CD1c-positive myeloid dendritic cell (primary cell): ENCODE measurements at regions not wholly inside any gene's neighbourhood (a gene's known extent, or its start where the extent isn't known, plus 50 kb on each side); places are given as distances from the start of the nearest gene placed in this dataset.

Experiments used
- DNase-seq: peaks from one replicate; pipeline ENCODE4 v3.0.0-alpha.2; 2016; ENCODE audit errors: extremely low spot score

- no peak for DNase-seq
These were observed 386.6 kb upstream of the CPEB2 start for GRCh38 chr4:14615671-14616070.

DNA sequence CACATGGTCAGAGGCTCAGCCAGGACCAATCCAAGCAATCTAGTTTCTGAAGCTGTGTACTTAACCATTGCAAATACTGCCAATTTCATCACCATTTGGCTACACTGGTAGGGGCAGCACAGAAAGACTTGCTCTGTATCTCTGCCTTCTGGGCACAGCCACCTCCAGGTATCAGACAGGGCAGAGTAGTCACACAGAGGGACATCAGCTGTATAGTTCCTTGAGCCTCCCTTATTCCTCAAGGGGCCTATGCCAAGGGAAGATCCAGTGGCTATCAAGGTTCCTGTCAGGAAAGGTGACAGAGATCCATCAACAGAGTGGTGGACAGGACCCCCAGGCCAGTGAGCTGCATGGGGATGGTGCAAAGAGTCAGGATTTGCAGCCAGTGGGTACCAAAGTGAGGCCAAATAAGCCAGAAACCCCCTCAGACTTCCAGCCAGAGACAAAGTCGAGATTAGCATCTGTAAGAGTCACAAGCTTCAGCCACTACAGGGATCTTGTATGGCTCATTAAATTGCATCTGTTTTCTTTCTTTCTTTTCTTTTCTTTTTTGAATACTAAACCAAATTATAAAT, 381.6 kb upstream of the CPEB2 start:
- no peak for DNase-seq

DNA sequence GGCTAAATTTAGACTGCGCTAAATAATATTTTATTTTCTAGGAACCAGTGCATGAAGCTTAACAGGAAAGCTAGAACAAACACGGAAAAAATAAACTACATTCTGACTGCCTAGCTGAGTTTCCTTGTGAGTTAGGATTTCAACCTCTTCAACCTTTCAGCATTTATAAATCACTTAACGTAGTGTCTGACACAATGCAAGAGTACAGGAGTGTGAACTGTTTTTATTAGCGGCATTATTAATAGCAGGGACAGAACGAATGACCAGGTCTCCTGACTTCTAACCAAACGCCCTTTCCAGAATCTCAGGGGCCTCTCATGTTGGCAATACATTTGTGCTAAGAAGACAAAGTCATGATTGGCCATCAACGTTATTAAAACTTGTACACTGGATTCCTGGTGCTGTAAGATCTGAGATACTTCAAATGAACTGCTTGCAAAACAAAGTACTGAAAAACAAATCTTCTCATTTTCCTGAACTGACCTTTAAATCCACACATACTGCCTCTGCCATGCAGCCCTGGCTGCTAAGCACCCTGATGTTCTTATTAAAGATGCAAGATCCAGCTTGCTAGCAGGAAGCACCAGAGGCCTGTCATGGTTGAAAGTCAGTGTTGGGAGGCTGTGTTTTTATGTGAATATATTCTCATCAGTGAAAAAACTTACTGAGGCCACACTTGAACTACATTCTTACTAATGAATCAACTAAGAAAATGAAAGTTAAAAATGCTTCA, 380.4 kb upstream of the CPEB2 start:
- DNase-seq = no peak

- DNase-seq = no peak
These were observed 375.2 kb upstream of the CPEB2 start for GRCh38 chr4:14627038-14627437.

DNA sequence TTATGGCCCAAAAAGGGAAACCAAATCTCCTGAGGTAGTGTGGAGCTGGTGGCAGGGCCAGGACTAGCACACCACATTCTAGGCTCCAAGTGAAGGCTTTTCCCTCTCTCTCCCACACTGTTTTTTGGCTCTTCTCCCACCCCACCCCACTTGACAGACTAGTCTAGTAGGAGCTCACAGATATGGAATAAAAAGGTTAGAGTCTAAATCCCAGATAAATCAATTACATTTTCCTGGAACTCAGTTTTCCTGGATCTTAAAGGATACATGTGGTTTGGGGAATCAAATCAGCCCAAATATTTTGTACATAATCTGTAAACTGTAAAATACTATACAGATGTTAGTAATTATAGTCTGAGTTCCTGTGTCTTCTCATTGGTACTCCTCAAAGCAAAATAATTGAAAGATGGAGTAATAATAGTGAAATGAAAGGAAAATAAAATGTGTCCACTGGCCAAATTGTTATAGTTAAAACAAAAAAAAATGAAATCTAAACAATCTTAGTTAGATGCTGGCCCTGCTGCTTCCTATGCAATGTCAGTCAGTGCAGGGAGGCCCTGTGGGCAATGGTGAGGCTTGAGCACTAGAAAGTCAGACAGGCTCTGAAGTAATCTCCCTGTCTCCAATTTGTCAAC, 370.4 kb upstream of the CPEB2 start:
- no peak for DNase-seq

DNA sequence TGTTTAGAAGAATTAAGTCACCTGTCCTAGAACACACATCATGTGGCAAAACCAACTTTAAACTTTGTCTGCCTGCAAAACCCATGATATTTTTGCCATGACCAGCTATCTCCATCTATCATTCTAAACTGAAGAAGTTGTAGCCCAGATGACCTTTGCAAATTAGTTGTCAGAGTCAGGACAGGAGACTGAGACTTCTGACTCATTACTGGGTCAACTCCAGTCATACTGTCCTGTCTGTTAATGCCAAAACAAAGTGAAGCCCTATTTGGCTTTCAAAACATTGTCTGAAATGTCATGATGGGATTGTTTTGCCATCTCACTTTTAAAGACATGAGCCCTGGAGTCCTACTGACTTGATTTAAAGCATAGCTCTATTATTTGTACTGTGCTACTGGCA, 365.7 kb upstream of the CPEB2 start:
- no peak for DNase-seq

- no peak for DNase-seq
These were observed 361.8 kb upstream of the CPEB2 start for GRCh38 chr4:14640476-14640875.

GRCh38 chr4:14641871-14642270, 360.4 kb upstream of the CPEB2 start:
- no peak for DNase-seq

- no peak for DNase-seq
These were observed 357.6 kb upstream of the CPEB2 start for GRCh38 chr4:14644580-14645282.

DNA sequence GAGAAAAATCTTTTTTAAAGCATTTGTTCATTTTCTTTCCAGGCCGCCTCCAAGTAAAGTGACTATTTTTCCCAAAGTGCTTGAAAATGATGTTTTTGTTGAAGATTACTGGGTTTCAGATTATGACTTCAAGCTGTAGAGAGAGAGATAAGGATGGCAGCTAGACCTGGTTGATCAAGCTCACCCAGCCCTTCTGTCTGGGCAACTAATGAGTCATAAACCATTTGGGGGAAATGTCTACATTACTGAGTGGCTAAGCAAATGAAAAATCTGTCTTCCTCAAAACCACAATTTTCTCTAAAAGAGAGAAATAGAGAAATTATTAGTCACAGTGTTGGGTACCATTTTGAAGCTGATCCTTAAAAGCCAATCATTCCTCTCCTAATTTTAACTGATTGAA, 355.4 kb upstream of the CPEB2 start:
- DNase-seq = no peak

DNA sequence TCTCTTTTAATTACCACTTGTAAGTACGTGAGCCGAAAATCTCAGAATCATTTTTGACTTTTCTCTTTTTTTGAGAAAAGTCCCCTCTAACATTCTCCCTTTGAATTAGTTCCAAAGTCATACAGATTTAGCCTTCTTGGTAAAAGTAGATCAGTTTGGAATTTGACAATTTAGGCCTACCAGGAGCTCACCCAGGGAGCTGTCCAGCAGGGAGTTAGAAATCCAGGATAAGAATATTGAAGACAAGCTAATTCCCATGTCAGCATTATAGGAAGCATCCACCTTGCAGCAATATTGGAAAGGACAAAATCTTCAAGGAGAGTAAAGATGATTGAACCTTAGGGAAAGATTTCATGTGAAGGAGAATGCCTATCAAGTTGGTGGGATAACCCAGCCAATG, 352.2 kb upstream of the CPEB2 start:
- no peak for DNase-seq

DNA sequence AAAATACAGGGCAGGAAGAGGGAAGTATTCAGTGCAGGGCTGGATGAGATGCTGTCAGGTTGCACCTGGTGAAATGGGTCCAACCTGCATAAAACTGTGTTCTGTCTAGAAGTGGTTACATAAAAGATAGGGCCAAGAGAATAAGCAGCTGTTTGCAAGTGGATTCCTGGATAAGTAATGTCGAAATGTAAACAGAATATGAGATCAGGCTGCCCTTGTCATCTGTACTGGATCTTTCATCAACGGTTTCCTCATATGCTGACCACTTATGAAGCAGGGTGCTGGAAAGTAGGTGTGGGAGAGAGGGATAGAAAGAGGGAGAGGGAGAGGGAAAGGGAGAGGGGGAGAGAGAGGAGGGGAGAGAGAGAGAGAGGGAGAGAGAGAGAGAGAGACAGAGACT, 349.8 kb upstream of the CPEB2 start:
- DNase-seq = no peak

- no peak for DNase-seq
These were observed 348.9 kb upstream of the CPEB2 start for GRCh38 chr4:14653338-14653737.

DNA sequence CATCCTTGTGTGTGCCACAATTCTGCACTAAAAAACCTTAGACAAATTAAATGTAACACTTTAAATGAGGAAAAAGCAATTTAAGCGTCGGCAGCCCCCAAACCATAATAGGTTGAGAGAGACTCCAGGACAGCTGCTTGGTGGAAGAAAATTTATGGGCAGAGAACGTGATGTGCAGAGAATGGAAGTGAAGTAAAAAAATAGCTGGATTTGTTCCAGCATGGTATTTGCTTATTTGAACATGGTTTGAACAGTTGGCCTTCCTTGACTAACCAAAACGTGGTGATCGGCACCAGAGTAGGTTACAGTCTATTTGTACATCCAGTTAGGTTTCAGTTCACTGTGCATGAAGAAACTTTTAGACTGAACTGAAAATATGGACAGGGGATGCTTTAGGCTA, 343.0 kb upstream of the CPEB2 start:
- DNase-seq = no peak

DNA sequence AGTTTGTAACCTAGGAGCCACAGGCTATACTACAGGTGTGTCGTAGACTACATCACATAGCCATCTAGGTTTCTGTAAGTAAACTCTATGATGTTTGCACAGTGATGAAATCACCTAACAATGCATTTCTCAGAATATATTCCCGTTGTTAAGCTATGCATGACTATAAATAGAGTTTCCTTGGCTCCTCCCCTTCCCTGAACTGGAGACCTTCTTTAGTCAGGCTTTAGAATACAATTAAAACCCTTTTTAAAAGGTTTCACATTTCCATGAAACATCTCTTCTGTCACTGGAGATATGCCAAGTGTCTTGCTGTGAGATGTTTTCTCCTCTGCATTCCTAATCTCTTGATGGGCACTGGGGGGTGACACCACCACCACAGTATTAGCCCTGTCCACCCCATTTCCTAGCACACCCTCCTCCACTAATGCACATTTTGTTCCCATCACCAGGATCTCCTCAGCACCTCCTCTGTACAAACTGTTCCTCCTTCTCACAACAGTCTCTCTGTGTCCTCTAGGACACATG, 334.6 kb upstream of the CPEB2 start:
- DNase-seq = no peak

DNA sequence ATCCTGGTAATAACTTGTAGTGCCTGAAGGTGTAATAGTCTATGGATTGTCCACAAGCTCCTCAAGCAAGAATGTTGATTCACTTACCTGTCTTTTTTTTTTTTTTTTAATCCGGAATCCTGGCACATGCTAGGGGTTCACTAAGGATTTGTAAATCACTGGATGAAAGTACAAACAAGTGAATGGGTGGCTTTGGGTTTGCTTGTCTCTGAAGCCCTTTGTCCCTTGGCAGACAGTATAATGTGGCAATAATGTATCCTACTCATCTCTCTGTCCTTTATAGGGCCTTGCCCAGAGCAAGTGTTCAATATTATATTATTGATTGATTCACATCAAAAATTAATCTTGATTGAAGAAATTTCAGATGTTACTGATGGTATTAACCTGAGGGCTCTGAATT, 334.0 kb upstream of the CPEB2 start:
- no peak for DNase-seq

- DNase-seq = no peak
These were observed 332.9 kb upstream of the CPEB2 start for GRCh38 chr4:14669371-14669770.

DNA sequence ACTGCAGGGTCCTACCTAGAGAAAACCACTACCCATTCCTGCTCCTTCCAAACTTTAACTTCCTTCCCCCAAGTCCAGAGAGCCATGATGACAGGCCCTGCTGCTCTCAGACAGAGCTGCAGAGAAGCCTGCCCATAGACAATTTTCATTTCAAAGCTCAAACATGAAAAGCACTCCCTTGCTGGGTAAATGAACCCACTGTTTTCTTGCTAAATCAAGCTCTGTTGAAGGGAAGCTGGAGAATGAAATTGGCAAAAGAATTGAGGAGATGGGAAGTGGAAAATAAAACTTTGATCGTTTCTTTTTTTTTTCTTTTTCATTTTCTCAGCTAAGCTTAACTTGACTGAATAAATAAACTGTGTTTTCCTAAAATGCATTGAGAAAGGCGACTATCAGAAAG, 331.1 kb upstream of the CPEB2 start:
- no peak for DNase-seq

DNA sequence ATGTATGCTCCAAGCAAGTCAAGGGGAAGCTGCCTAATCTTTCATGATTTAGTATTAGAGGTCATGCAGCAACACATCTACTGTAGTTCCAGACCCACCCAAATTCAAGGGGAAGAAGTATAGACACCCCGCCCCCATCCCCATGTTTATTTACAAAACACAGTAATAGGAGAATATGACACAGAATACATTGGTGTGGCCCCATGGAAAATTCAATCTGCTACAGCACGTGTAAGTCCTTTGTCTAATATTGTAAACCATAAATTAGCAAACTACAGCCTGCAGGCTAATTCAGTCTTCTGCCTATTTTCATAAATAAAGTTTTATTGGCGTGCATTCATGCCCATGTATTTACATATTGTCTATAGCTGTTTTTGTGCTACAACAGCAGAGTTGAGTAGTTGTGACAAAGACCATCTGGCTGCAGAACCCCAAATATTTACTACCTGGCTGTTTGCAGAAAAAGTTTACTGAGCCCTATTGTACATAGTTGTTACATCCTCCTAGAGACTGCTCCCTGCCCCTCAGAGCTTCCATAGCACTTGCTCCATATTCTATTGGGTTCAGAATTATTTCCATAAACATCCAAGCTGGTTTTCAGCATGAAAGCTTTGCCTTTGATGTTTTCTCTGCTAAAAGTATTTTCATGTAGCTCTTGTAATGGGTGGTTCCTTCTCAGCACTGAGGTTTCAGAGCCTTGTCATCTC, 326.8 kb upstream of the CPEB2 start:
- no peak for DNase-seq

DNA sequence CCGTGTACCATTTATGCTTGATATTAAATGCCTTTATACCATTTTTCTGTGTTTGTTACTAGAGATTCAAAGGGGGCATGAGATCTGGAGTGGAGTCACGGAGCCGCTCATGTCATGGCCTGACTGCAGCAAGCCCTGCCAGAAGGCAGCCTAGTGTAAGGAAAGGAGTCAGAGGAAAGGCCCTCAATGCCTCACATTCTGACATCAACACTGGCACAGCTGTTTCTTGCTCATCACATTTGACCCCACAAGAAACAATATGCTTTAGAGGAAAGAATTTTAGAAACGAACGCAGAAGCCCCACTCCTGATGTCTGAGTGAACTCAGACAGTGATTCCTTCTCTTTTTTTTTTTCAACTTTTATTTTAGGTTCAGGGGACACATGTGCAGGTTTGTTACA, 322.4 kb upstream of the CPEB2 start:
- no peak for DNase-seq

- DNase-seq = no peak
These were observed 321.0 kb upstream of the CPEB2 start for GRCh38 chr4:14681330-14681729.

DNA sequence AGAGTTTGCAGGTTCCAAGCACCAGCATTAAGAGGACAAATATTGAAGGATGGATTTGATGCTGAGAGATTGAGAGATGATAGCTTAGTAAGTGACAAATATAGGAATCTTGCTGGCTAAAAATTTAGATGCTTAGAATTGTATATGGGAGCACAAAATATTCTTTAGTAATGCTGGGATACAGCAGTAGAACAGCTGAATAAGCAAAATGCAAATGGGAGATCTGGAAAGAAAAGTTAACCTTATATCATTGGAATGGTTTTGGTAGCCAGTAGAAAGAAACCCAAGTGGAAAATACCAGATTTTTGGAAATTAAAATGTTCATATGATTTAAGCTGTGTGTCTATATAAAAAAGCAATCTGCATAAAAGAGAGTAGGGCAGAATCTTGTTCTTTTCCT, 308.6 kb upstream of the CPEB2 start:
- DNase-seq = no peak
